Muscle of back (tissue), 3 donors: ENCODE measurements at regions not wholly inside any gene's neighbourhood (a gene's known extent, or its start where the extent isn't known, plus 50 kb on each side); places are given as distances from the start of the nearest gene placed in this dataset.

ENCODE experiments used
- DNase-seq, 3 donors: peaks; one replicate each; pipeline versions ENCODE4 v3.0.0 to v3.0.0-alpha.2; 2013

GRCh38 chr5:33369485-33370465 lies 71.0 kb upstream of the TARS1 start:
- DNase-seq: peak in 1 of 3 donors; percentile 69

GRCh38 chr5:33370466-33370859 lies 70.3 kb upstream of the TARS1 start:
- DNase-seq: no peak

GRCh38 chr5:33371660-33372059 lies 69.1 kb upstream of the TARS1 start:
- DNase-seq: peak in 1 of 3 donors; percentile 72

- no peak for DNase-seq
These were observed 67.9 kb upstream of the TARS1 start for GRCh38 chr5:33372721-33373472.

DNA sequence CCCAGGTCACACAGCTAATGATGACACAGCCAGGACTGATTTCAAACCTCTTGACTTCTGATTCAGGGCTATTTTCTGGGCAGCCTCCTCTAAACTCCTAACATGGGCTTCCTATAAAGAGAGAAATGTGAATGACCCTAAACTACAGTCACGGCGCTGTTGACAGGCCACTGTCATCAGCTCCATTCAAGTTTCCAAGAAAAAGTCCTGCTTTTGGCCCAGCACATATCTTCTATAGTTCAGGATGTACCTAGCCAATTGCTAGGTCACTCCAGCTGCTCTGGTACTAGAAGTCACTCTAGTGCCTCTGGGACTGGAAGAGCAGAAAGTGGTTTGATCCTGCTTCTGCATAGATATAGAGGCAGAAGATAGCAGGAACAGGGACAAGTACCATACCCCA lies 64.9 kb upstream of the TARS1 start:
- DNase-seq: no peak

GRCh38 chr5:33379757-33380156 lies 61.0 kb upstream of the TARS1 start:
- peak in 1 of 3 donors; percentile 23 for DNase-seq

- DNase-seq: no peak
These were observed 59.5 kb upstream of the TARS1 start for GRCh38 chr5:33381243-33381642.
